ENCODE measurements at regions not wholly inside any gene's neighbourhood (a gene's known extent, or its start where the extent isn't known, plus 50 kb on each side); places are given as distances from the start of the nearest gene placed in this dataset.
"Not testable (repeated sequence)": the region's sequence is repeated elsewhere in the genome, so short reads cannot be mapped to it uniquely, and the experiment has no call there.

DNA sequence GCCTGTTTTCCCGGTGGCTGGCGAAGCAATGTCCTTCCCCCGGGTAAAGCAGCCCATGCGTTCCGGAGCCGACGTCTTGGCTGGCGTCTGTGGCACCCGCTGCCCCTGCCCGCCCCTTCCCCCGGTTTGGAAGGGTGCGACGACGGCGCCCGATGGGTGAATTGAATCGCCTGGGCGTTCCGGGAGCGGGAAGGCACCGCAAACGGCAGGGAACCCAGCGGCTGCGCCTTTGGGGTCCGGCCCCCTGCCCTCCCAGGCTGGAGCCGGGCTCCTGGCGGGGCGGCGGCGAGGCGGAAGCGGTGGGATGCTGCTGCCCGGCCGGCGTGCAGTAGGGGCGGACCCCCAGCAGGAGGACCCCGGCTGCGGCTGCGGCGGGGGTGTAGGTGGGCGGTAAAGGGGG lies 123.6 kb upstream of the RHOU start:
- FAIRE-seq; DNase-seq (ENCODE audit: insufficient read length): not testable (repeated sequence)

DNA sequence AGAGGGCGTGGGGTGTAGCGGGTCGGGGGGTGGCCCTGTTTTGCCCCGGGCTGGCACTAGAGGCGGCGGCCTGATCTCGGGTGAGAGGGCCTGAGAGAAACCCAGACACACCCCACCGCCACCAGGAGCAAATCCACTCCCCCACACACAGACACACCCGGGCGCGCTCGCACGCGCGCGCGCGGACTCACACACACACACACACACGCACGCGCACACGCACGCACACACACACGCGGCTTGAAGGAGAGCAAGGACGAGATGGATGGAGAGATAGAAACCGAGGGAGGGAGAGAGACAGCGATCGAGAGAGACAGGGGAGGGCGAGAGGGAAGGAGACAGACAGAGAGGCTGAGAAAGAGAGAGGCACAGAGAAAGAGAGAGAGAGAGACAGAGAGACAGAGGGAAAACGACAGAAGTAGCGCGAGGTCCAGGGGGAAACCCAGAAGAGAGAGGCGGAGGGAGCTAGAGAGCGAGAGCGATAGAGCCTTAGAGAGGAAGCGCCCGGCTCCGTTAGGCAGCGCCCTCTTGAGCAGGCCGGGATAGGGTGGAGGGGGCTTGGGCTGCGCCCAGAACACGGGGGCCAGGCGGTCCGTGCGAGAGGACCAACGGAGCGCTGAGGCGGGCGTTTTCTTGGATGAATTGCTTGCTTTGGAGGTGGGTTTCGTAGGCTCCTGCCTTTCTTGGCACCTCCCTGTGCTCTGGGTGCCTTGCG lies 113.1 kb upstream of the RHOU start:
- DNase-seq (ENCODE audit: insufficient read length); FAIRE-seq: not testable (repeated sequence)

DNA sequence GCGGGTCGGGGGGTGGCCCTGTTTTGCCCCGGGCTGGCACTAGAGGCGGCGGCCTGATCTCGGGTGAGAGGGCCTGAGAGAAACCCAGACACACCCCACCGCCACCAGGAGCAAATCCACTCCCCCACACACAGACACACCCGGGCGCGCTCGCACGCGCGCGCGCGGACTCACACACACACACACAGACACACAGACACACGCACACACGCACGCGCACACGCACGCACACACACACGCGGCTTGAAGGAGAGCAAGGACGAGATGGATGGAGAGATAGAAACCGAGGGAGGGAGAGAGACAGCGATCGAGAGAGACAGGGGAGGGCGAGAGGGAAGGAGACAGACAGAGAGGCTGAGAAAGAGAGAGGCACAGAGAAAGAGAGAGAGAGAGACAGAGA lies 108.8 kb upstream of the RHOU start:
- not testable (repeated sequence) for FAIRE-seq; DNase-seq (ENCODE audit: insufficient read length)

DNA sequence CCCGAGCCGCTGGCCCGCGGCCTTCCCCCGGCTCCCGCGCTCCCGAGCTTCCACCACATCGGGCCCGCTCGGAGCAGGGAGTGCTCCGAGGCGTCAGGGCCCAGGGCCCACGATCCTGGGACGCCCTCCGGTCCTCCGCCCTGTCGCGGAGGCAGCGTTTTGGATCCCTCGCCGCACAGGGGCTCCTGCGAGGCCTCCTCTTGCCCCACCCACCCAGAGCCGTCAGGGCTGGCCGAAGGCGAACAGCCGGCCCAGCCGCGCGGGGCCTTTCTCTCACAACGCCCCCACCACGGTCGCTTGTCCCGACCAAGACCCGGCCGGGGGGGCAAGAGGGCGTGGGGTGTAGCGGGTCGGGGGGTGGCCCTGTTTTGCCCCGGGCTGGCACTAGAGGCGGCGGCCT lies 102.4 kb upstream of the RHOU start:
- DNase-seq (ENCODE audit: insufficient read length); FAIRE-seq: not testable (repeated sequence)

DNA sequence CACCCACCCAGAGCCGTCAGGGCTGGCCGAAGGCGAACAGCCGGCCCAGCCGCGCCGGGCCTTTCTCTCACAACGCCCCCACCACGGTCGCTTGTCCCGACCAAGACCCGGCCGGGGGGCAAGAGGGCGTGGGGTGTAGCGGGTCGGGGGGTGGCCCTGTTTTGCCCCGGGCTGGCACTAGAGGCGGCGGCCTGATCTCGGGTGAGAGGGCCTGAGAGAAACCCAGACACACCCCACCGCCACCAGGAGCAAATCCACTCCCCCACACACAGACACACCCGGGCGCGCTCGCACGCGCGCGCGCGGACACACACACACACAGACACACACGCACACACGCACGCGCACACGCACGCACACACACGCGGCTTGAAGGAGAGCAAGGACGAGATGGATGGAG lies 100.0 kb upstream of the RHOU start:
- DNase-seq (ENCODE audit: insufficient read length); FAIRE-seq: not testable (repeated sequence)

DNA sequence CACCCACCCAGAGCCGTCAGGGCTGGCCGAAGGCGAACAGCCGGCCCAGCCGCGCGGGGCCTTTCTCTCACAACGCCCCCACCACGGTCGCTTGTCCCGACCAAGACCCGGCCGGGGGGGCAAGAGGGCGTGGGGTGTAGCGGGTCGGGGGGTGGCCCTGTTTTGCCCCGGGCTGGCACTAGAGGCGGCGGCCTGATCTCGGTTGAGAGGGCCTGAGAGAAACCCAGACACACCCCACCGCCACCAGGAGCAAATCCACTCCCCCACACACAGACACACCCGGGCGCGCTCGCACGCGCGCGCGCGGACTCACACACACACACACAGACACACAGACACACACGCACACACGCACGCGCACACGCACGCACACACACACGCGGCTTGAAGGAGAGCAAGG lies 97.8 kb upstream of the RHOU start:
- not testable (repeated sequence) for DNase-seq (ENCODE audit: insufficient read length); FAIRE-seq

DNA sequence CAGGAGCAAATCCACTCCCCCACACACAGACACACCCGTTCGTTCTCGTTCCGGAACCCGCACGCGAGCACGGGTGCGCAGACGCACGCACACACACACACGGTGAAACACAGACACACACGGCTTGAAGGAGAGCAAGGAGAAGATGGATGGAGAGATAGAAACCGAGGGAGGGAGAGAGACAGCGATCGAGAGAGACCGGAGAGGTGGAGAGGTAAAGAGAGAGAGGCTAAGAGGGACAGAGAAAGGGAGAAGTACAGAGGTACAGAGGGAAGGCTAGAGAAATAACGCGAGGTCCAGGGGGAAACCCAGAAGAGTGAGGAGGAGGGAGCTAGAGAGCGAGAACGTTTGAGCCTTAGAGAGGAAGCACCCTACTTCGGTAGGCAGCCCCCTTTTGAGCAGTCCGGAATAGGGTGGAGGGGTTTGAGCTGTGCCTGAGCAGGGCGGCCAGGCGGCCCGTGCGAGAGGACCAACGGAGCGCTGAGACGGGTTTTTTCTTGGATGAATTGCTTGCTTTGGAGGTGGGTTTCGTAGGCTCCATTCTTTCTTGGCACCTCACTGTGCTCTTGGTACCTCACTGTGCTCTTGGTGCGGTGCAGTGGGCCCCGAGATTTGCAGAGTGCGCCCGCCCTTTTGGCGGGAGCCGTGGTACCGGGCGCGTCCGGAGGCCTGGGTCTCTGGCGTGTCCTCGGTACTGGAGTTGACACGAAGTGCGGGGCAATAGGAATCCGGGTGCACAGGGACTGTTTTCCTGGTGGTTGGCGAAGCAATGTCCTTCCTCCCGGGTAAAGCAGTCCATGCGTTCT lies 88.4 kb upstream of the RHOU start:
- peak; percentile 20 for DNase-seq (ENCODE audit: insufficient read length)
- TF ChIP-seq POLR2AphosphoS5 (IDR thresholded peaks at IDR 0.05; ENCODE audit: low read depth, low read length) = no peak
- no peak for TF ChIP-seq POLR2A (IDR thresholded peaks at IDR 0.05; ENCODE audit: low read depth, low read length)
- TF ChIP-seq TAF1 (IDR thresholded peaks at IDR 0.05; ENCODE audit: borderline replicate concordance, low read depth, low read length) = no peak
- no peak for FAIRE-seq

DNA sequence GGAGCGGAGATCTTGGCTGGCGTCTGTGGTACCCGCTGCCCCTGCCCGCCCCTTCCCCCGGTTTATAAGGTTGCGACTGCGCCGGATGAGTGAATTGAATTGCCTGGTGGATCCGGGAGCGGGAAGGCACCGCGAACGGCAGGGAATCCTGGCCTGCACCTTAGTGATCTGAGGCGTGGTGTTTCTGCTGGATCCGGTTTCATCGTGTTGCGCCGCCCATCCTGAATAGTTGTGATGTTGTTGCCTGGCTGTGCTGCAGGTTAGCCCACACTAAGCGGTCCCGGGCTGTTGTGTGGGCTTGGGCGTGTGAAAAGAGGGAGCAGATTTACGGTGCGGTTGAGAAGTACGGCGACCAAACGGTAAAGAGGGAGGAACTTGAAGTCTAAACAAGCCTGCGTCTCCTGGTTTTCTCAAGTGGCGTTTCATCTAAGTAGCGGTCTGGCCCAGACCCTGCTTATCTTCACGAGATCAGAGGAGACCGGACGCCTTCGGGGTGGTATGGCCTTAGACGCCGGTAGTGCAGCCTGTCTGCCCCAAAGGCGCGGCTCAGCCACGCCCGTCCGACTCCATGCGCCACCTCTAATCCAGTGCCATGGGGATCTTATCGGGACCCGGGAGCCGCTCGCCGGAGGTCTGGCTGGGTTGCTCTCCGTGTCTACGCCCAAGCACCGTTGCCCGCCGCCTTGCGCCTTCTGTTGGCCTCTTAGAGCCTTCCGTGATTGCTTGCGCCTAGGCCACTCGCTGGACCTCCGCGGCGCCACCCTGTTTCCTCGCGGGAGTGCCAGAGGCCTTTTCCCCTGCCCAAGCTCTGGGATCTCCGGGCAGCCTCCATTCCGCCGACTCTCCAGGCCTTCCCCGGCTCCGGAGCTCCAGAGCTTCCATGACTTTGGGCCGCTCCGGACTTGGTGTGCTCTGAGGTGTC lies 87.5 kb upstream of the RHOU start:
- DNase-seq (ENCODE audit: insufficient read length) (peak; percentile 9), FAIRE-seq (no peak)
- TF ChIP-seq POLR2AphosphoS5 (IDR thresholded peaks at IDR 0.05; ENCODE audit: low read depth, low read length) = no peak
- no peak for TF ChIP-seq POLR2A (IDR thresholded peaks at IDR 0.05; ENCODE audit: low read depth, low read length)
- TF ChIP-seq TAF1 (IDR thresholded peaks at IDR 0.05; ENCODE audit: borderline replicate concordance, low read depth, low read length) = no peak

DNA sequence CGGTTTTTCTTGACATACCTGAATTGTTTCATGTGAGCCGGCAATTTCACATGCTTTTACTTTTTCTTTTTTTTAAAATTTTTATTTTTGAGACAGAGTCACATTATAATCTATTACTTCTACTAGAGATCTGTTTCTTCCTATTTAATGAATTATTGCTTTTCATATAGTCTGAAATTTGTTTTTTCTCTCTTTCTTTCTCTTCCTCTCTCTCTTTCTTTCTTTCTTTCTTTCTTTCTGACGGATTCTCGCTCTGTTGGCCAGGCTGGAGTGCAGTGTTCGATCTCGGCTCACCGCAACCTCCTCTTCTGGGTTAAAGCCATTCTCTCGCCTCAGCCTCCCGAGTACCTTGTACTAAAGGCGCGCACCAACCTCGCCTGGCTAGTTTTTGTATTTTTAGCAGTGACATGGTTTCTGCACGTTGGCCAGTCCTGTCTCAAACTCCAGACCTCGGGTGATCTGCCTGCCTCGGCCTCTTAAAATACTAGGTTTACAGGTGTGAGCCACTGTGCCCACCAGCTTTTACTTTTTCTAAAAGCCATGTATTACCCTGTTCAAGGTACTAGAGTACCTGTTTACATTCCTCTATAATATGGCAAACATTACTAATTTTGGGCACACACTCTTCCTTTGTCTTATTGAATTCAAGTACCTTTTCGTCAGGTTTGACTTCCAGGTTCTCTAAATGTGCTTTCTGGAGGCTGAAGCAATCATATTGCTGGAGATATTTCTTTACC lies 86.5 kb upstream of the RHOU start:
- no peak for TF ChIP-seq TAF1 (IDR thresholded peaks at IDR 0.05; ENCODE audit: borderline replicate concordance, low read depth, low read length)
- TF ChIP-seq POLR2AphosphoS5 (IDR thresholded peaks at IDR 0.05; ENCODE audit: low read depth, low read length) = no peak
- no peak for TF ChIP-seq POLR2A (IDR thresholded peaks at IDR 0.05; ENCODE audit: low read depth, low read length)
- DNase-seq (ENCODE audit: insufficient read length) (no peak), FAIRE-seq (no peak)

DNA sequence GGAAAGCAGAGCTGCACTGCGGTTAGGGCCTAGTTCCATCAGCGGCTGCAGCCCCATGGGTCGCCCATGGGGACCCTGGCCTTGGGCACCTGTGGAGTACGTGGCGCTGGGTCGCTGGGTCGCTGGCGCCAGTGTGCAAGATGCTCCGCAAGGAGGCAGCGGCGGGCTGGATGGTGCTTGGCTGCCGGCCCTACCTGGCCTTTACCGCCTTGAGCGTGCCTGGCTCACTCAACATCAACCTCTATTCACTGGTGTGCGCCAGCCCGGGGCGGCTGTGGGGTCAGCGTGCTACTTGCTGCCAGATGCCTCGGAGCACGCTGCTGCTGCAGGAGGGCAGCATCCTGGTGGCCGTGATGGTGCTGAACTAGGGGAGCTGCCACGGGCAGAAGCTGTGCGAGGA lies 85.1 kb upstream of the RHOU start:
- no peak for FAIRE-seq
- DNase-seq (ENCODE audit: insufficient read length) = no peak
- no peak for TF ChIP-seq TAF1 (IDR thresholded peaks at IDR 0.05; ENCODE audit: borderline replicate concordance, low read depth, low read length)
- no peak for TF ChIP-seq POLR2A (IDR thresholded peaks at IDR 0.05; ENCODE audit: low read depth, low read length)
- TF ChIP-seq POLR2AphosphoS5 (IDR thresholded peaks at IDR 0.05; ENCODE audit: low read depth, low read length) = no peak

DNA sequence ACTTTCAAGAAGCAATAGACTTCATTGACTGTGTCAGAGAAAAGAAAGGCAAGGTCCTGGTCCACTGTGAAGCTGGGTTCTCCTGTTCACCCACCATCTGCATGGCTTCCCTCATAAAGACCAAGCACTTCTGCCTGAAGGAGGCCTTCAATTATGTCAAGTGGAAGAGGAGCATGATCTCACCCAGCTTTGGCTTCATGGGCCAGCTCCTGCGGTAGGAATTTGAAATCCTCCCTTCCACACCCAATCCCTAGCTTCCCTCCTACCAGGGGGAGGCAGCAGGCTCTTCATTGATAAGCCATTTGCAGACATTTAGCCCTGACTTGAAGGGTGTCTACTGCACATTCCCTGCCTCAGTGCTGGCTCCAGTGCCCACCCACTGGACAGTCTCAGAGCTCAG lies 84.3 kb upstream of the RHOU start:
- no peak for FAIRE-seq
- TF ChIP-seq TAF1 (IDR thresholded peaks at IDR 0.05; ENCODE audit: borderline replicate concordance, low read depth, low read length) (no peak), POLR2AphosphoS5 (IDR thresholded peaks at IDR 0.05; ENCODE audit: low read depth, low read length) (no peak), POLR2A (IDR thresholded peaks at IDR 0.05; ENCODE audit: low read depth, low read length) (no peak)
- no peak for DNase-seq (ENCODE audit: insufficient read length)

DNA sequence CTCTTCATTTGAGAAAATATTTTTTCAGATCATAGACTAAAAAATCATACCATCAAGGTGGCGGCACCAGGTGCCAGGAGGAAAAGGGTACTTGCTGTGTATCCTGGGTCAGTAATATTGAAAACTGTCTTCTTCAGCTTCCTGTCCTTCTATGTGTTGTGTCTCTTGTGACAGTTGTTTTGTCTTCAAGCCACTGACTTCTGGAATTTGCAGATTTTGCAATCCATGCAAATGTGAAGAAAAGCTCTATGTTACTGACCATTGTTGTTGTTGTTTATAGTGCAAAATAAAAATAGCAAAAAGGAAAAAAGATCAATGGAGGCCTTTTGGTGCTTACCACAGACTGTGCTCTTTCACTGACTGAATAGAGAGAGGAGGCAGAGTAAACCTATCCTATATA lies 83.2 kb upstream of the RHOU start:
- TF ChIP-seq POLR2AphosphoS5 (IDR thresholded peaks at IDR 0.05; ENCODE audit: low read depth, low read length) = no peak
- no peak for TF ChIP-seq TAF1 (IDR thresholded peaks at IDR 0.05; ENCODE audit: borderline replicate concordance, low read depth, low read length)
- no peak for TF ChIP-seq POLR2A (IDR thresholded peaks at IDR 0.05; ENCODE audit: low read depth, low read length)
- FAIRE-seq = no peak
- DNase-seq (ENCODE audit: insufficient read length) = no peak

DNA sequence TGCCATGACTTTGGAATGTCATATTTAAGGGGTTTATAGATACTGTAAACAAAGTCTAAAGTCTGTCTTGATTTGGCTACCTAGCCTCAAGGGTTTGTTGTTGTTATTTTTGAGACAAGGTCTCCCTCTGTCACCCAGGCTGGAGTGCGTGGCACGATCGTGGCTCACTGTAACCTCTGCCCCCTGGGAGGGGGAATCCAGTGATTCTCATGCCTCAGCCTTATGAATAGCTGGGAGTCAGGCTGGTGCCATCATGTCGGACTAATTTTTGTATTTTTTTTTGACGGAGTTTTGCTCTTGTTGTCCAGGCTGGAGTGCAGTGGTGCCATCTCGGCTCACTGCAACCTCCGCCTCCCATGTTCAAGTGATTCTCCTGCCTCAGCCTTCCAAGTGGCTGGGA lies 82.2 kb upstream of the RHOU start:
- not testable (repeated sequence) for FAIRE-seq; DNase-seq (ENCODE audit: insufficient read length)

Data from GM12892 (cell line).